UCSD-AML1 (cell line): ENCODE measurements at regions not wholly inside any gene's neighbourhood (a gene's known extent, or its start where the extent isn't known, plus 50 kb on each side); places are given as distances from the start of the nearest gene placed in this dataset.
"Not testable (repeated sequence)": the region's sequence is repeated elsewhere in the genome, so short reads cannot be mapped to it uniquely, and the experiment has no call there.

Experiments used
- DNase-seq: peaks from one replicate; lab custom pipeline; 2025; ENCODE audit not compliant: unreplicated experiment; lab: John Stamatoyannopoulos, UW

DNA sequence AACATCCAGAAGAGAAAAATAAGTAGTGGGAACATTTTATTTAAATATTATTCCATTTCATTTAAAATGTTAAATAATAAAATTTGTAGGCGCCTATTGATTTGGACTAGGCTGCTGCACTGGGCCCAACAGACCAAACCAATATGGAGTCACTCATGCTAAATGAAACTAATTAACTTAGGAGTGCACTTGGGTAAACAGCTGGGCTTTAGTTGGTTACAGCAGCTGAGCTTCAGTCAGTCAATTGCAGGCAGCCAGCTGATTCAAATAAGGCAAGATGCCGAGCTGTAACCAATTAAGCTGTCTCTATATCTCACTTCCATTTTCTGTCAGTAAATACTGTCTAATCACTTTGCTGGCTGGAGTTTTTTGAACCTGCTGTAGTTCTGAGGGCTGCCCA is 102.1 kb upstream of the WDR11 start:
- no peak for DNase-seq

DNA sequence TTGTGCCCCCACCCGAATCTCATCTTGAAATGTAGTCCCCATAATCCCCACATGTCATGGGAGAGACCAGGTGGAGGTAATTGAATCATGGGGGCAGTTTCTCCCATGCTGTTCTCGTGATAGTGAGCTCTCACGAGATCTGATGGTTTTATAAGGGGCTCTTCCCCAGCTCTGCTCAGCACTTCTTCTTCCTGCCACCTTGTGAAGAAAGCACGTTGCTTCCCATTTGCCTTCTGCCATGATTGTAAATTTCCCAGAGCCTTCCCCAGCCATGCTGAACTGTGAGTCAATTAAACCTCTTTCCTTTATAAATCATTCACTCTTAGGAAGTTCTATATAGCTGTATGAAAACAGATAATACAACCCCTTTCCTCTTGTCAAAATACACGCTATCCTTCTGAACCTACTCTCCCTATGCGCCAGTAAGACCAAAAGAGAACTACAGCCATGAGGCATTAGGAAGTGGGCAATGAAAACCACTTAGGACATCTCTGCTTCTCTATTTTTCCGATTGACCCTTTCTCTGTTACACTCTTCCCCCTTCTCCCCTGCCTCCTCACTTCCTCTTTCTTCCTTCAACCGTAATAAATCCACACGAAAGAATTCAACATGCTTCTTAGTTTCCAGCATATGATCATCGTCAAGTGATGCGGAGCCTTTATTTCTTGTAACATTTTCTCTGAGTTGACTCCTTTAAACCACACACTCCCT is 101.2 kb upstream of the WDR11 start:
- no peak for DNase-seq

DNA sequence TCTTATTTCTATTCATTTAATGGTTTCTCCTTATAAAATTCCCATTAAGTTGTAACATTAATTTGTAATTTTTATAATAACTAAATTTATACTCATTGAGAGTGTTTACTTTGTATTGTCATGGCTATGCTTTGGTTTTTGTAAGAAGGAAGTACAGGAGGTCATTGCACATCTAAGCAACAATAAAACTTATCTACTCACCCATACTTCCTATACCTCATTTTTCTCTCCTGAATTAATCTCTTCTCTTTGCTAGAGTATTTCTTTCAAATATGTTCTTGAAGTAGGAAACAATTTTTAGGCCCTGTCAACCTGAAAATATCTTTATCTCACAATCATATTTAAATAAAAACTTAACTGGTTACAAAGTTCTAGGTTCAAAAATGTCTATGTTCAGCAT is 95.4 kb upstream of the WDR11 start:
- DNase-seq = no peak

DNA sequence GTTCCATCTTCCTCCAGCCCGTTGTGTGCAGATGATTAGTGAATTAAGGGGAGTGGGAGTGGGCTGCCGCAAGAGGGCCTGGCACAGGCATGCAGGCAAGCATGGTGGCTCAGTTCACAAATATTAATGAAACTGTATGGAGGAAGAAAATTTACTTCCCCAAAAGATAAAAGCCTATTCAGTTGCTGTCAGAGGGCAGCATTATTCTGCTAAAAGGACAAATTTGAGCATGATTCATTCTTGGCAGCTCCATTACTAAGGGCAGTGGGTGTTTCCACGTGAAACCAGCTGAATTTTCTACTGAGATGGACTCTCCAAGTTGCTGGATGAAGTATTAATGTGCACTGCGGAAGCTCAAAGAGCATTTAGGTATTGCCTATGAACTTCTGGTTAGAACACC is 90.9 kb upstream of the WDR11 start:
- no peak for DNase-seq

DNA sequence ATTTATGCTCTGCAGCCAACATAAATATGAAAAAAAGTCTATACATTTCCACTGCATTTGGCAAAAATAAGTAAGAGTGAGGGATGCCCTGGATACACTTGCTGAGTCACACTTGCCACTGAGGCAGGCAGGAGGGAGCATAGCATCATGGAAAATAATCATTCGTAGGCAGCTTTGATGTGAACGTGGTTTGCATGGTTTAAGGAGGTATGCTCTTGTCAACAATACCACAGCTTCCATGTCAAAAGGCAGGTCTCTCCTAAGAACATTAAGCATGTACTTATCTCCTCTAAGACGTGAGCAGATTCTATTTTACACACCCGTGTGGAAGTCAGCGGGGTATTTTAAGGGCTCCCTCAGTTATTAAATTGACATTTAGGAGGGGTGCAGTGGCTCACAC is 89.2 kb upstream of the WDR11 start:
- DNase-seq = no peak

DNA sequence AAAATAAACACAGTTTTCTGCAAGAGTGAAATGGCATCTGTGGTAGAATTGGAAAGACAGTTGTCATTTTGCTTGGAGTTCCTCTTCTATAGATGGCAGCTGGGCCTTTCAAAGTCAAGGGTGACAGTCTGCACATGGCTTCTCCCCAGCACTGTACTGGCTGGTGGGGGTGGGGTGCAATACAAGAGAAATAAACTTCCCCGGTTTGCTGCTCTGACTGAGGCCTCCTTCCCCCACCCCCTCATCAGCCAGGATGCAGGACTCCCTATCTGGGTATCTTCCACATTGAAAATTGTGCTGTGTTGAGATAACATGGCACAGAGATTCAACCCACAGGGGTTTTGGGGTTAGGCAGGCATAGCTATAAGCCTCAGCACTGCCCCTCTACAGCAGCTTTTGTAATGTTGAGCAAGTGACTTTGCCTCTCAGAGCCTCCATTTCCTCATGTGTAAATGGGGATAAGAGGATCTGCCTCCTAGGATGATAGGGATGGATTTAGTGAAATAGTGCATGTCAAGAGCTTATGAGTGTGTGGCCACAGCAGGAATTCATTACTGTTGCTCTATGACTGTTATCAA is 85.8 kb upstream of the WDR11 start:
- no peak for DNase-seq

DNA sequence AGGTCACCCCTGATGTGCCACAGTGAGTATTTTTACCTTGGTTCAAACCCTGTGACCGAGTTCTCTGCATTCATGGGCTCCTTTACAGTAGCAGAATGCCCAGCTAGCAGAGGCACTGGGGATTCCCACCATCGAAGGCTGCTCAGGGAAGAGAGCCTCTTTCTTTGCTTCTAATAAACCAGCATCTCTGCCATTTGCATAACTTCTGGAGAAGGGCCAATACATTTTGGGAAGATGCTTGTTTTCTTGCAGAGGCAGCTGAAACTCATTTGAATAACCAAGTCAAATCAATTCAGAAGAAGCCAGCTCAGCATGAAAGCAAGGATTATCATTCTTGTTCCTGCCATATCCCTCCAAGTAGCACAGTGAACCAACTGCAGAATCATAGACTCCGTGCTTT is 82.9 kb upstream of the WDR11 start:
- DNase-seq = no peak

DNA sequence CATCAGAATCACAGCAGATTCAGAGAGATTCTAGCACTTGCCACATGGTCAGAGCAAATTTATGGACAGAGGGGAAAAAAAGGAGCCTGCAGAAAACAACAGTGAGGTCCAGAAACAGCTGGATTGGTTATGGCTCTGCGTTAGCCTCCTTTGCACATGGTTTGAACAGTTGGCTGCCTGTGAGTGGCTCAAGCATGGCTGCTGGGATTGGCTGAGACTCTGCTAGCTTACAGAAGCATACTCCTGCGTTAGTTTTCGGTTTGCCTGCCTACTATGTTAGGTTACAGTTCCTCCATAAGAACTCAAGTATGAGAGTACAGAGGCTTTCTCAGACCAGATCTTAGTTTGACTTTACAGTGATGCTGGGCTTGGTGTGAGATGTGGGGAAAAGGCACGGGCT is 80.7 kb upstream of the WDR11 start:
- DNase-seq = no peak

DNA sequence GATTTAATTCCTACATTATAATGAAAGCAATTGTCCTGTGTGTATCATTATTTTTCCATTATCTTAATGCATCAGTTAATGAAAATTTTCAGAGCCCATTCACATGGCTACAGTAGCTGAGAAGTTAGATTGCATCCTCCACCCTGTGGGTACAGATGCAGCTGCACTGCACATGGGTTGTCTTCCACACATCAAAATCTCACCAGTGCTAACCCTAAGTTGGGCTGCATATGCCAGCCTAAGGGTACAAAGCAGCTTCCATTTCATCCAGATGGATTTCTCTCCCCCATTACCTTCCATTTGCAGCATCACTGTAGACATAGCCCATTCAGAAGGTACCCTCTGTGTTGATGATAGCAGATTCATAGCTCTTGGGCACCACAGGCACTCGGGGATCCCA is 74.7 kb upstream of the WDR11 start:
- DNase-seq = no peak

DNA sequence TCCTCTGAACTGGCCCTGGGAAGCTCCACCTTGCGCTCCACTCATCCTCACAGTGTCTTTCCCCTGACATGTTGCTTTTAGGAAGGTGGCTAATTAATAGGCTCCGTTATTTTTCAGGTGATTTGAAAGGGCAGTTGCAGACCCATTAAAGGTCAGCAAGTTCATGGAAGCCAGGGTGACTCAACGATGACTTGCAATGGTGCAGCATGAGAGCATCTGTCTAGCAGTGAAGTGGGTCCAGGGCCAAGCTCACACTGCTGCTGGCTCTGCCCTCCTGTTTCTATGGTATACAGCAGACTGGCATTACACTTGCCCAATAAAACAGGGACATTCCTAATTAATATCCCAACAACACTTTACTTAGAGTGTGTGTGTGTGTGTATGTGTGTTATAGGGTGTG is 68.8 kb upstream of the WDR11 start:
- no peak for DNase-seq

DNA sequence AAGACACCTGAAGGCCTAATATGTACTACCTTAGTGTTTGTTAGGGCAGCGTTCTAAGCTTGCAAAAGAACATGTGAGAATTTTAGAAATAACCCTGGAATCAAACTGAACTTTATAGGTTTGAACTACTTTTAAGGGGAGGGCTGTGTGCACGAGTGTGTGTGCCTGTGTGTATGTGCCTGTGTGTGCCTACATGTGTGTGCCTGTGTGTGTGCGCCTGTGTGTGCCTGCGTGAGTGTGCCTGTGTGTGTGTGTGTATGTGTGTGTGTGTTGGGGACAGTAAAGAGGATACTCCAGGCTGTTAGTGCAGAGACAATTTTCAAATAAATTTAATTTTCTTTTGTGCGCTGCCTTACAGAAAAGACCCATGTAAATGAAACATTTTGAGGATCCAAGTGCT is 68.1 kb upstream of the WDR11 start:
- no peak for DNase-seq

DNA sequence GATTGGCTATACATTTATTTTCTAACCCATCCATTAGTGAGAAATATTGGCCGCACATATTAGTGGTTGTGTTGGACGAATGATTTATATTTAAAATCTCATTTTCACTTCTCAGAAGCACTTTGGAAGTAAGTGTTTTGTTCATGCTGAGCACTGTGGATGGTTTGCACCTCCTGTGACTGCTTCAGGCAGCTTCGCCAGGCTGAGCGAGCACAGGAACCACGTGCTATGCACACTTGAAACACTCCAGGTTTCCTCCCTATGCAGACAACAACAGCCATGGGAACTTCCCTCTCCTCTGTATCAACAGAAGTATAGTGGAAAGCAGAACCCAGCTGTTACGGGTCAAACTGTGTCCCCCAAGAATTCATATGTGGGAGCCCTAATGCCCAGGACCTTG is 67.3 kb upstream of the WDR11 start:
- DNase-seq = no peak

DNA sequence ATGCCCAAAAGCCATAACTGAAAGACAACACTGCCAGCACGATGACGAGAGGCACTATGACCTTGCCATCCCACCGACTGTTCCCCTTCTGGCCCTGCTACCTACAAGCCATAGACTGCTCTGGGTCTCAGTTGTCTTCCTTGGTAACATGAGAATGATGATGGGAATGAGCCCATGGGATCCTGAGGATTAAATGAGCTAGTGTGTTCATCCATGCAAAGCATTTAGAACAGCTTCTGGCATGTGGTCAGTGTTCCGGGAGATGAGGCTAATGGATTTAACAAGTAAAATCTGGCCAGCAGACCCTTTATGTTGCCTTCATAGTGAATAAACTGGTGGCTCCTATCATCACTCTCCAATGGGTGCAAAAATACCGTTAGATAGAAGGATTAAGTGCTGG is 62.4 kb upstream of the WDR11 start:
- no peak for DNase-seq

DNA sequence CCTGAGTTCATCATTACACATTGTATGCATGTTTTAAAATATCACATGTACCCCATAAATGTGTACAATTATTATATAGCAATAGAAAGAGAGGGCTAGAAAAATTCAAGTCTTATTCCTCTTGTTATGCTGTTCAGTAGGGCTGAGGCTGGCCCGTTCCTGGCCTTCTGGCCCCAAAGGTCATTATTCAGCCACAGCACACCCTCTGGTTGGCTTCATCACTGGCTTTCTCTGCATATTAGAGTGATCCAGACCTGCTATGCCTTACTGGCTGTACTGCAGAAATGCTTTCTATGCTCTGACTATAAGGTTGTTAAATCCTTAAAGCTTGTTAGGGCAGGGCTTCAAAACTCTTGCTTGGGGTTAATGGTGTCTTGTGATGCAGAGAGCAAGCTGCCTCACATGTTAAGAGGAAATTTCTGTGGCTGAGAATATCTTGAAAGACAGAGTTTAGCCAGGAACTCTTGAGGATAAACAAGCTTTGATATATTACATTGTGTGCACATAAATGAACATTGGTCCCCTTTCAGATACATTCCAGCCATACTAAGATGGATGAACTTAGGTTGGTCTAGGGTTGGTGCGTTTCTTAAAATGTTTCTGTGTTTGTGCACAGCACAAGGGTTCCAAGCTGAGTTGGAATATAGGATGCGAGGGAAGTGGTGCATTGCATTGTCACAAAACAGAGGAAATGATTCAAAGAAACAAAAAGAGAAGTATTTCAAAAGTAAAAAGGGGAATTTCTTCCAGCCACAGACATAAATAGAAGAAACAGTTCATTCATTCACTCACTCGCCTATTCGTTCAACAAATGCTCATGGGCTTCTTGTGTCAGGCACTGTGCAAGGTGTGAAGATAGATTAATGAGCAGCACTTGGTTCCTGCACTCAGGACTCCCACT is 61.6 kb upstream of the WDR11 start:
- DNase-seq = no peak

DNA sequence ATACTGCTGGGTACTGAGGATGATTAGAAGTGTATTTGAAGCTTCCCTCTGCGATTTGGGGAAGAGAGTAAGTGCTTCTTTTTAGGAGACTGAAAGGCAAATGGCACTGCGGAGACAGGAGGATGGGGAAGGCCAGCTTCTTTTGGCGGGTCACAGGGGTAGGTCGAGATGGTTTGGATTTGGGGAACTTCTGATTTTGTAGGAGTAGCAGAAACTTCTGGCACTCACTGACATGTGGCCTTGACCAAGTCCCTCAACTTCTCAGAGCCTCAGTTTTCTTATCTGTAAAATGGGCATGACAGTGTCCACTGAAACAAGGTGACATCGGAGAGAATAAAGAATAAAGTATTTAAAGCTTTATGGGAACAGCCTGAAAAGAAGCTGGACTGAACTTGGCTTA is 59.8 kb upstream of the WDR11 start:
- DNase-seq = no peak

DNA sequence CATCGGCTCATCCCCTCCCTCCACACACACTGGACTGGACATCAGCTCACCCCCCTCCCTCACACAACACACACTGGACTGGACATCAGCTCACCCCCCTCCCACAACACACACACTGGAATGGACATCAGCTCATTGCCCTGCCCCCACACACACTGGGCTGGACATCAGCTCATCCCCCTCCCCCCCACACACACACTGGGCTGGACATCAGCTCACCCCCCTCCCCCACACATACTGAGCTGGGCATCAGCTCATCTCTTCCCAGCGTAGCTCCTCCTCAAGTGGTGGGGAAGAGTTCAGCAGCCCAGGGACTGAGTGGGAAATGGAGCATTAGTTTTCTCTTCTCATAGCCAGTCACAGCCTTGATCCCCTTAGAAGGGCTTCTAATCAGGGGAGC is 58.1 kb upstream of the WDR11 start:
- DNase-seq = no peak

DNA sequence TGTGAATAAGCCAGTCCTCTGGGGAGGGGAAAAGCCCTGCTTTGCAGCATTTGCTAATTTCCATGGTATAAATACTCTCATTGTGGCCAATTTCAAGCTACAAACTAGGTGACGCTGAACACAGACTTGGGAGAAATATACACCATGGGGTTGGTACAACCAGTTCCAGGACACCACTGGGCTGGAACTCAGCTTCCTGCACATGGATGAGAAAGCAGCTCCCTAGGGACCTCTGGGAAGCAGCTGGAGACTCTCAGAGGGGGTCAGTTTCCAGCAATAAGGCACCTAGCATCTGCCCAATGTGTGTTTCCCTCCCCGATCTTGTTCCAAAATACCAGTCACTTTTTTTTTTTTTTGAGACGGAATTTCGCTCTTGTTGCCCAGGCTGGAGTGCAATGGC is 56.8 kb upstream of the WDR11 start:
- DNase-seq = no peak

DNA sequence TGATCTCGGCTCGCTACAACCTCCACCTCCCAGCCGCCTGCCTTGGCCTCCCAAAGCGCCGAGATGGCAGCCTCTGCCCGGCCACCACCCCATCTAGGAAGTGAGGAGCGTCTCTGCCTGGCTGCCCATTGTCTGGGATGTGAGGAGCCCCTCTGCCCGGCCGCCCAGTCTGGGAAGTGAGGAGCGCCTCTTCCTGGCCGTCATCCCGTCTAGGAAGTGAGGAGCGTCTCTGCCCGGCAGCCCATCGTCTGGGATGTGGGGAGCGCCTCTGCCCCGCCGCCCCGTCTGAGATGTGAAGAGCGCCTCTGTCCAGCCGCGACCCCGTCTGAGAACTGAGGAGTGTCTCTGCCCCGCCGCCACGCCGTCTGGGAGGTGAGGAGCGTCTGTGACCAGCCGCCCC is 52.9 kb upstream of the WDR11 start:
- DNase-seq = not testable (repeated sequence)

DNA sequence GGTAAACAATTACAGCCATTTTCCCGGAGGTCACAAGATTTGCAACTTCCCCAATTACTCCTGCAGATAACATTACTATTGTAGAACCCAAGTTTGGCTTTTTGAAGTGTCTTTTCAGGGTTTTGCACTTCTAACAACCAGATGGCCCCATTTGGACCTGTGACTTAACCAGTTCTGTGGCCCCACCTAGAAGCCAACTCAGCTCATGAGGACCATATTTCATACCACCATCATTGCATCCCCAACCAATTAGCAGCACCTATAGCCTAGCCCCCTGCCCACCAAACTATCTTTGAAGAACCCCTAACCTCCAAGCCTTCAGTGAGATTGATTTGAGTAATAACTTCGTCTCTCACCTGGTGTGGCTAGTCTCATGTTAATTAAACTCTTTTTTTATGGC is 51.3 kb upstream of the WDR11 start:
- no peak for DNase-seq

DNA sequence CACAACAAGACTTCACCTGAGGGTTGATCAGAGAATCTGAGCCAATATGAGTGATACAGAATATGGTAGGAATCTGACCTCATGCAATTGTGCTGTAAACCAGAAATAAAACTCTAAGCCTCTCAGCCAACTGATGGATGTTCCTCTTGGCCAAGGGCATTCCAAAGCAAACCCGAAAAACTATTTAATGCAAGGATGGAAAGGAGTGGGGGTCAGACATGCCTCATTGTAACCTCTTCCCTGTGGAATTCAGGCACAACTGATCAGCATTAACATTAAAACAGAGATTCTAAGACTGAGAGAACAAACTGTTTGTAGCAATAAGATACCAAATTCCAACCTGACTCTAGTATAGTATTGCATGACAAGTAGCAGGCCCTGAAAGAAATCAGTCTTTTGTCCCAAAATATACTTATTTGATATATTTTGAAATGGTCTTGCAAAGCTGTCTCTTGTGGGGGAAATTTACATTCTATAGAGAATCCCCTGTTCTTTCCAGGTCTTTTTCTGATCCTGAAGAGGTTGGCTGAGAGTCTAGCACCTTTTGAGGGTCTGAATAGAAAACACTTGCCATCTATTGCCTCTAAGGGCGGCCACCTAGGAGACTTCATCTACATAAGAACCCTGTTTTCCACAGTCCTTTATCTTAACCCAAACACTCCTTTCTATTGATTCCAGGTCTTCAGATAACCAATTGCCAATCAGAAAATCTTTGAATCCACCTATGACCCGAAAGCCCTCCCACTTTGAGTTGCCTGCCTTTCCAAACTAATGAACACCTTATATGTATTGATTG is 50.4 kb upstream of the WDR11 start:
- no peak for DNase-seq
